ENCODE measurements at regions not wholly inside any gene's neighbourhood (a gene's known extent, or its start where the extent isn't known, plus 50 kb on each side); places are given as distances from the start of the nearest gene placed in this dataset.

GRCh38 chr11:45399166-45399565 lies 113.0 kb upstream of the SYT13 start:
- TF ChIP-seq POLR2A (IDR thresholded peaks at IDR 0.05; ENCODE audit: low read depth, low read length), result no peak
- no peak for TF ChIP-seq MAFK (IDR thresholded peaks at IDR 0.05; ENCODE audit: low read depth, low read length)
- no peak for TF ChIP-seq CTCF (conservative IDR thresholded peaks at IDR 0.05; ENCODE audit: low read depth, low read length)
- TF ChIP-seq MAZ (IDR thresholded peaks at IDR 0.05; ENCODE audit: borderline replicate concordance, low read depth, low read length), result no peak
- no peak for TF ChIP-seq RCOR1 (IDR thresholded peaks at IDR 0.05; ENCODE audit: insufficient replicate concordance, low read length)
- no peak for TF ChIP-seq RFX5 (IDR thresholded peaks at IDR 0.05; ENCODE audit: low read depth, low read length)
- TF ChIP-seq RAD21 (IDR thresholded peaks at IDR 0.05; ENCODE audit: low read length), result no peak
- no peak for TF ChIP-seq USF2 (IDR thresholded peaks at IDR 0.05; ENCODE audit: low read depth, low read length)
- no peak for TF ChIP-seq SMC3 (IDR thresholded peaks at IDR 0.05; ENCODE audit: low read depth, low read length)
- TF ChIP-seq BHLHE40 (IDR thresholded peaks at IDR 0.05; ENCODE audit: low read depth, low read length), result no peak
- no peak for TF ChIP-seq FOS (IDR thresholded peaks at IDR 0.05; ENCODE audit: low read depth, low read length)
- TF ChIP-seq NFE2L2 (IDR thresholded peaks at IDR 0.05; ENCODE audit: low read depth, low read length), result no peak
- no peak for TF ChIP-seq CHD1 (IDR thresholded peaks at IDR 0.05; ENCODE audit: low read depth, low read length)

All from IMR-90 (cell line).